AG04449 (cell line): ENCODE measurements at regions not wholly inside any gene's neighbourhood (a gene's known extent, or its start where the extent isn't known, plus 50 kb on each side); places are given as distances from the start of the nearest gene placed in this dataset.
"Not testable (repeated sequence)": the region's sequence is repeated elsewhere in the genome, so short reads cannot be mapped to it uniquely, and the experiment has no call there.

Experiments used
- CTCF ChIA-PET: fragments of 350-600 bp; formaldehyde crosslinking; extraction: SDS; loops from one replicate; lab custom pipeline; 2021; ENCODE audit warnings: antibody characterized with exemption; lab: Yijun Ruan, JAX
- POLR2A ChIA-PET: fragments of 400-600, 350-600 bp; formaldehyde crosslinking; extraction: SDS; loops from one replicate; lab custom pipeline; 2020; ENCODE audit warnings: antibody characterized with exemption, inconsistent platforms; lab: Yijun Ruan, JAX
- DNase-seq: peaks from one replicate; pipeline ENCODE4 v3.0.0-alpha.2; 2010; ENCODE audit warnings: low read depth, low spot score
- H3K4me3 ChIP-seq: 2 replicates; pipeline ENCODE4 v1.5.1; 2011; ENCODE audit warnings: low read depth, mild to moderate bottlenecking, control low read depth, low read length
- TF ChIP-seq, protein P1 (sequence below): IDR thresholded peaks from one replicate; pipeline ENCODE4 v1.5.1; 2011; ENCODE audit warnings: mild to moderate bottlenecking, moderate library complexity, low read length, control low read depth, inconsistent platforms; ENCODE audit not compliant: insufficient read depth; ENCODE audit errors: missing control alignments

DNA sequence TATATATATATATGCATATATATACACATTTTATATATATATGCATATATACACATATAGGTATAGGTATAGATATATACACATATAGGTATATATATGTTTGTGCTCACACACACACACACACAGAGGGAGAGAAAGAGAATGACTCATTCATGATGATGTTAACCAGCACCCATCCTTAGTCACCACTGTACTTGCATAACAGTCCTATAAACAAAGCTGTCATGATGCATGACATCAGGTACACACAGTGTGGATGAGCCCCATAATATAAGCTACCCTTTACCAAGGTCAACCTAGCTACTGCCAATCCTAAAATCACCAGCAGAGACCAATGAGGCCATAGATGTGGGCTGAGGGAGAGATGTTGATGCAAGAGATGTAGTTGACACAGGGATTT is 1408.0 kb downstream of the RAPGEF2 start:
- TF ChIP-seq, protein P1, sequence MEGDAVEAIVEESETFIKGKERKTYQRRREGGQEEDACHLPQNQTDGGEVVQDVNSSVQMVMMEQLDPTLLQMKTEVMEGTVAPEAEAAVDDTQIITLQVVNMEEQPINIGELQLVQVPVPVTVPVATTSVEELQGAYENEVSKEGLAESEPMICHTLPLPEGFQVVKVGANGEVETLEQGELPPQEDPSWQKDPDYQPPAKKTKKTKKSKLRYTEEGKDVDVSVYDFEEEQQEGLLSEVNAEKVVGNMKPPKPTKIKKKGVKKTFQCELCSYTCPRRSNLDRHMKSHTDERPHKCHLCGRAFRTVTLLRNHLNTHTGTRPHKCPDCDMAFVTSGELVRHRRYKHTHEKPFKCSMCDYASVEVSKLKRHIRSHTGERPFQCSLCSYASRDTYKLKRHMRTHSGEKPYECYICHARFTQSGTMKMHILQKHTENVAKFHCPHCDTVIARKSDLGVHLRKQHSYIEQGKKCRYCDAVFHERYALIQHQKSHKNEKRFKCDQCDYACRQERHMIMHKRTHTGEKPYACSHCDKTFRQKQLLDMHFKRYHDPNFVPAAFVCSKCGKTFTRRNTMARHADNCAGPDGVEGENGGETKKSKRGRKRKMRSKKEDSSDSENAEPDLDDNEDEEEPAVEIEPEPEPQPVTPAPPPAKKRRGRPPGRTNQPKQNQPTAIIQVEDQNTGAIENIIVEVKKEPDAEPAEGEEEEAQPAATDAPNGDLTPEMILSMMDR = no peak
- ChIA-PET POLR2A (no interaction called here), CTCF (no interaction called here)
- DNase-seq = no peak
- H3K4me3 ChIP-seq = no peak overlapping the region

DNA sequence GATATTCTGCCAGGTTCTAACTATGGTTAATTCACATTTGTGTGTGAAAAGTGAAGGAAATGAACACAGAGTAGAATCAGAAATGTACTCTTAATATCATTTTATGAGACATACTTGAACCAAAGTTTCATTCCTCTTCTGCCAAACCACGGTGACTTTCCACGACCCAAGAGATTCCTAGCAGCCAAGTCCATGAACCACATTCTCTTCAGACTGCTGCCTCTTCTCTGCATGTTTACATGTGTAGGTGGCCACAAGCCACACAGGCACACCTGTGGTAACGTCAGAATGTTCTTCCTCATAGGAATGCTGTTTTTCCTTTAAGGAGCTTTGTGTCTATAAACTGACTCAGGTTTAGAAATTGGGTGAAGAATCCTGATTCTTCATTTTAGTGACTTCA is 1411.2 kb downstream of the RAPGEF2 start:
- ChIA-PET CTCF (no interaction called here), POLR2A (no interaction called here)
- TF ChIP-seq, protein P1 = no peak
- no peak overlapping the region for H3K4me3 ChIP-seq
- DNase-seq = no peak

DNA sequence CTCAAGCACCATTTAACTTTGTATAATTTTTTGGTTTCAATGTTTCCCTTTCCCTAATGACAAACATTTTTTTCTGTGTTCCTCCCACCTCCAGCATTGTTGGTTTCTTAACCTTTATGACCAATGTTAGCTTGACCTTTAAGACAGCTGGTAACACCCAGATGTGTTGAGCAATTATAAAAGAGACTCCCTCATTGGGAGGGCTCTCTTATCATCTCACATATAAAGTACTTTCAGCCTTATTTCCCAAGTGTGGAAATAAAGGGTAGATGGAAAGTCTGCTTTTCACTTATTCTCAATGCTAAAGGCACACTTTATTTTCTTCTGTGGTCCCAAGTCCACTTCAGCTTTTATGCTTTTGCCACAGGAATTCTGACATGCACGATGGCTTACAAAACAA is 1420.4 kb downstream of the RAPGEF2 start:
- CTCF ChIA-PET = no interaction called here
- TF ChIP-seq, protein P1 = no peak
- H3K4me3 ChIP-seq = no peak overlapping the region
- no peak for DNase-seq
- POLR2A ChIA-PET = no interaction called here

DNA sequence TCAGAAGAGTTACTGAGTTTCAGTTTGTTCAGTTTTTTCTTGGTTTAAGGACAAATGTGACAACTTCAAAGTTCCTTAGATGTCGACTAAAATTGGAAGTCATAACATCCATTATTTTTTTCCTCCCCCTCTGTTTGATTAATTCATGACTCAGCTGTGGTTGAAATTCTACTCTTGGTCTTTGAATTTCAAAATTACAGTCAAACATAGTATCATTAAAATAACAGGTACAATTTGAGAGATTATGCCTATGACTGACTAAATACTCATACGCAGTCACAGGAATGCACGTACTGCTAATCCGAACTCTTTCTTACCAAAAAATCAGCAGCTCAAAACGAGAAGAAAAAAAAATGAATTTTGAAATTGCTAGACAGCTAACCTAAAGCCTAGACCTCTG is 1434.8 kb downstream of the RAPGEF2 start:
- H3K4me3 ChIP-seq = no peak overlapping the region
- TF ChIP-seq, protein P1 = no peak
- no peak for DNase-seq
- POLR2A ChIA-PET = no interaction called here
- CTCF ChIA-PET = no interaction called here

DNA sequence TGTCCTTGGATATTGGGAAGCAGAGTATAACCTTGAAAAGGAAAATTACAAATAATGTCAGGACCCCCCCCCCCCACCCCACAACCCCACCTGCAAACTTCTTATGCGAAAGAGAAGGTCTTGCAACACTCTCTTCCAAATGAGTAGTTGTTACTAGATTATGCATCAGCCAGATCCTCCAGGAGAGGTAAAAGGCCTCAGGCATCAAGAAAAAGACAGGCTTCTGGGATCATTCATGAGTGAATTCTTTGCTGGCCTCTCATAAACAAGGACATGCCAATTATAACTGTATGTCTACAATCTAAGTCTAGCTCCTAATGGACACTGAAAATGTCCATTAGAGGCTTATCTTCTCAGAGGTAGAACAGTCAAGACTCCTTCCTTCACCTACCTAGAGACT is 1443.3 kb downstream of the RAPGEF2 start:
- no peak for DNase-seq
- no peak overlapping the region for H3K4me3 ChIP-seq
- CTCF ChIA-PET = no interaction called here
- TF ChIP-seq, protein P1 = no peak
- POLR2A ChIA-PET = no interaction called here

DNA sequence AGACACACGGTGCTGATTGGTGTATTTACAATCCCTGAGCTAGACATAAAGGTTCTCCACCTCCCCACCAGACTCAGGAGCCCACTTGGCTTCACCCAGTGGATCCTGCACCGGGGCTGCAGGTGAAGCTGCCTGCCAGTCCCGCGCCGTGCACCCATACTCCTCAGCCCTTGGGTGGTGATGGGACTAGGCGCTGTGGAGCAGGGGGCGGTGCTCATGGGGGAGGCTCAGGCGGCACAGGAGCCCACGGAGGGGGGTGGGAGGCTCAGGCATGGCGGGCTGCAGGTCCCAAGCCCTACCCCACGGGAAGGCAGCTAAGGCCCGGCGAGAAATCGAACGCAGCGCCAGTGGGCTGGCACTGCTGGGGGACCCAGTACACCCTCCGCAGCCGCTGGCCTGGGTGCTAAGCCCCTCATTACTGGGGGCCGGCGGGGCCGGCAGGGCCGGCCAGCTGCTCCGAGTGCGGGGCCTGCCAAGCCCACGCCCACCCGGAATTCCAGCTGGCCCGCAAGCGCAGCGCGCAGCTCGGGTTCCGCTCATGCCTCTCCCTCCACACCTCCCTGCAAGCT is 1447.2 kb downstream of the RAPGEF2 start:
- POLR2A ChIA-PET, H3K4me3 ChIP-seq, DNase-seq, CTCF ChIA-PET: not testable (repeated sequence)

DNA sequence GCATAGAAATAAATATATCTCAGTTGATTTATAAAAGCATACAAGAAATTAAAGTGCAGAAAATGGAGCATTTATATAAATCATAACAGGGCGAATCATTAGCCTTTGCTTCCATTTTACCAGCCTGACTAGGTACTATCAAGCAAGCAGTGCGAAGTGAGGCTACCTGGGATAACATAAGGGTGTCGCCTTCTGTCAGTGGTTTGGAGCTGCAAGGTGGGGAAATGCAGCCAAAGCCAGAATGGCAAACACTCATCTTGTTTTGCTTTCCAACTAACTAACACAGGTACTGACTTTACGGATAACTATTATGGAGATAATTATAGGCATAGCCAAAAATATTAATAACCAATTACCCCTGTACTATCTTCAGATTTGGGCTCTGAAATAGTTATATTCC is 1459.8 kb downstream of the RAPGEF2 start:
- POLR2A ChIA-PET = no interaction called here
- no peak for DNase-seq
- CTCF ChIA-PET = no interaction called here
- TF ChIP-seq, protein P1 = no peak
- no peak overlapping the region for H3K4me3 ChIP-seq
